ENCODE measurements at regions not wholly inside any gene's neighbourhood (a gene's known extent, or its start where the extent isn't known, plus 50 kb on each side); places are given as distances from the start of the nearest gene placed in this dataset.
"Not testable (repeated sequence)": the region's sequence is repeated elsewhere in the genome, so short reads cannot be mapped to it uniquely, and the experiment has no call there.

GRCh38 chr17:21572148-21572547 is 120.2 kb upstream of the KCNJ18 start:
- TF ChIP-seq ZNF274 (IDR thresholded peaks at IDR 0.05; ENCODE audit: low read depth, low read length); SUZ12 (IDR thresholded peaks at IDR 0.05; ENCODE audit: extremely low read depth, insufficient read depth, insufficient read length); YY1 (IDR thresholded peaks at IDR 0.05; ENCODE audit: insufficient read depth, insufficient read length): not testable (repeated sequence)

Measured in NT2/D1 (cell line).